Posterior vena cava (tissue), 2 donors: ENCODE measurements at regions not wholly inside any gene's neighbourhood (a gene's known extent, or its start where the extent isn't known, plus 50 kb on each side); places are given as distances from the start of the nearest gene placed in this dataset.

Experiments
- DNase-seq: peaks from one replicate; pipeline ENCODE4 v3.0.0-alpha.2; 2020; ENCODE audit warnings: low spot score
- intact Hi-C, 2 donors: fragments of 100-400 bp; cut with DNase I; formaldehyde crosslinking; loops; one replicate each; pipeline versions ENCODE4 v1.14.1 to v1.14.2; 2022 to 2023
- donor health status: DM: yes; HTN: yes; CAD: no.
- donor health status: DM: yes; HTN: yes; CAD: no.

GRCh38 chr13:99725644-99726043 lies 224.4 kb downstream of the TM9SF2 start:
- intact Hi-C loops: no loop called here
- DNase-seq: no peak

- intact Hi-C loops: no loop called here
Measured at GRCh38 chr13:99724633-99725517, 223.6 kb downstream of the TM9SF2 start.

GRCh38 chr13:99723878-99724277 lies 222.6 kb downstream of the TM9SF2 start:
- DNase-seq: no peak
- intact Hi-C loops: no loop called here

More at GRCh38 chr13:99724633-99725517, 223.6 kb downstream of the TM9SF2 start:
- no peak for DNase-seq

GRCh38 chr13:99722931-99723330 lies 221.7 kb downstream of the TM9SF2 start:
- intact Hi-C loops: no loop called here

GRCh38 chr13:99722338-99722818 lies 221.1 kb downstream of the TM9SF2 start:
- intact Hi-C loops: no loop called here

More at GRCh38 chr13:99722931-99723330, 221.7 kb downstream of the TM9SF2 start:
- no peak for DNase-seq

GRCh38 chr13:99721606-99722337 lies 220.5 kb downstream of the TM9SF2 start:
- DNase-seq: no peak
- intact Hi-C loops: no loop called here

More at GRCh38 chr13:99722338-99722818, 221.1 kb downstream of the TM9SF2 start:
- no peak for DNase-seq

GRCh38 chr13:99717959-99718674 lies 216.8 kb downstream of the TM9SF2 start:
- no peak for DNase-seq
- intact Hi-C loops: no loop called here

GRCh38 chr13:99709134-99709533 lies 207.9 kb downstream of the TM9SF2 start:
- no peak for DNase-seq
- intact Hi-C loops: no loop called here

GRCh38 chr13:99704390-99704789 lies 203.1 kb downstream of the TM9SF2 start:
- intact Hi-C loops: no loop called here
- no peak for DNase-seq

GRCh38 chr13:99703908-99704307 lies 202.6 kb downstream of the TM9SF2 start:
- intact Hi-C loops: no loop called here

GRCh38 chr13:99702687-99703319 lies 201.5 kb downstream of the TM9SF2 start:
- DNase-seq: no peak
- intact Hi-C loops: no loop called here

More at GRCh38 chr13:99703908-99704307, 202.6 kb downstream of the TM9SF2 start:
- no peak for DNase-seq

GRCh38 chr13:99700468-99700867 lies 199.2 kb downstream of the TM9SF2 start:
- intact Hi-C loops: no loop called here
- no peak for DNase-seq

- intact Hi-C loops: no loop called here
- DNase-seq: no peak
Measured at GRCh38 chr13:99698816-99699099, 197.5 kb downstream of the TM9SF2 start.

GRCh38 chr13:99698010-99698815 lies 196.9 kb downstream of the TM9SF2 start:
- no peak for DNase-seq
- intact Hi-C loops: no loop called here

GRCh38 chr13:99695857-99696256 lies 194.6 kb downstream of the TM9SF2 start:
- DNase-seq: no peak
- intact Hi-C loops: no loop called here

- intact Hi-C loops: no loop called here
- DNase-seq: no peak
Measured at GRCh38 chr13:99693852-99694611, 192.8 kb downstream of the TM9SF2 start.

GRCh38 chr13:99693351-99693750 lies 192.1 kb downstream of the TM9SF2 start:
- DNase-seq: no peak

GRCh38 chr13:99692854-99693253 lies 191.6 kb downstream of the TM9SF2 start:
- DNase-seq: no peak
- intact Hi-C loops: no loop called here

More at GRCh38 chr13:99693351-99693750, 192.1 kb downstream of the TM9SF2 start:
- intact Hi-C loops: no loop called here
